Ovary (tissue), 3 donors: ENCODE measurements at regions not wholly inside any gene's neighbourhood (a gene's known extent, or its start where the extent isn't known, plus 50 kb on each side); places are given as distances from the start of the nearest gene placed in this dataset.

ENCODE experiments used
- CTCF ChIP-seq, 3 donors: fragments of 450-650 bp in 2 of 3; fragments of 200-600 bp in 1 of 3; IDR thresholded peaks; one replicate each; pipeline versions ENCODE4 v1.5.1 to v1.8.0; 2016 to 2022; ENCODE audit warnings: antibody characterized with exemption in 3 of 3, mild to moderate bottlenecking in 1 of 3
- EP300 ChIP-seq: sonication (generic); formaldehyde crosslinking; IDR thresholded peaks from one replicate; pipeline ENCODE4 v1.6.1; 2017; ENCODE audit warnings: antibody characterized with exemption
- POLR2A ChIP-seq: fragments of 450-650 bp; IDR thresholded peaks from one replicate; pipeline ENCODE4 v1.6.1; 2017; ENCODE audit warnings: antibody characterized with exemption, mild to moderate bottlenecking, moderate library complexity
- donor health status: DM: no; HTN: no; CAD: no.

- no peak for TF ChIP-seq CTCF (IDR thresholded peaks at IDR 0.05)
- TF ChIP-seq EP300: no peak
- no peak for TF ChIP-seq POLR2A
These were observed 61.4 kb upstream of the VLDLR start for GRCh38 chr9:2560180-2560579.
